Left renal cortex interstitium (tissue), 4 donors: ENCODE measurements at regions not wholly inside any gene's neighbourhood (a gene's known extent, or its start where the extent isn't known, plus 50 kb on each side); places are given as distances from the start of the nearest gene placed in this dataset.
A peak's percentile ranks its signal among the peaks of the same experiment; 100 is the strongest.
"Not testable (repeated sequence)": the region's sequence is repeated elsewhere in the genome, so short reads cannot be mapped to it uniquely, and the experiment has no call there.

Experiments
- DNase-seq, 4 donors: peaks; one replicate each; pipeline ENCODE4 v3.0.0-alpha.2; 2013; ENCODE audit warnings: low read depth in 4 of 4, low spot score in 2 of 4, missing footprints in 1 of 4

GRCh38 chr5:152185547-152186245, 219.4 kb downstream of the NMUR2 start:
- no peak for DNase-seq

- DNase-seq: no peak
Observed at GRCh38 chr5:152184266-152184665, 220.8 kb downstream of the NMUR2 start.

- DNase-seq: no peak
Observed at GRCh38 chr5:152181461-152181860, 223.6 kb downstream of the NMUR2 start.

GRCh38 chr5:152178350-152178699, 226.8 kb downstream of the NMUR2 start:
- DNase-seq: no peak

GRCh38 chr5:152177626-152178349, 227.3 kb downstream of the NMUR2 start:
- DNase-seq: no peak

GRCh38 chr5:152171888-152172287, 233.2 kb downstream of the NMUR2 start:
- DNase-seq: no peak

GRCh38 chr5:152170350-152170749, 234.7 kb downstream of the NMUR2 start:
- DNase-seq: peak in 1 of 4 donors; percentile 4

GRCh38 chr5:152164860-152165259, 240.2 kb upstream of the GLRA1 start:
- DNase-seq: no peak

- not testable (repeated sequence) for DNase-seq
Observed at GRCh38 chr5:152159894-152160293, 235.2 kb upstream of the GLRA1 start.

- not testable (repeated sequence) for DNase-seq
Observed at GRCh38 chr5:152154452-152154851, 229.8 kb upstream of the GLRA1 start.

GRCh38 chr5:152151940-152152339, 227.3 kb upstream of the GLRA1 start:
- DNase-seq: no peak

GRCh38 chr5:152151113-152151512, 226.5 kb upstream of the GLRA1 start:
- no peak for DNase-seq

- DNase-seq: no peak
Observed at GRCh38 chr5:152147286-152147685, 222.6 kb upstream of the GLRA1 start.

- DNase-seq: no peak
Observed at GRCh38 chr5:152146566-152146965, 221.9 kb upstream of the GLRA1 start.

GRCh38 chr5:152144556-152144955, 219.9 kb upstream of the GLRA1 start:
- DNase-seq: no peak

GRCh38 chr5:152144030-152144429, 219.4 kb upstream of the GLRA1 start:
- DNase-seq: no peak

- peak; percentile 3 to 27 (median 19) for DNase-seq
Observed at GRCh38 chr5:152142840-152143469, 218.3 kb upstream of the GLRA1 start.

- DNase-seq: no peak
Observed at GRCh38 chr5:152140347-152140746, 215.7 kb upstream of the GLRA1 start.

GRCh38 chr5:152137063-152137462, 212.4 kb upstream of the GLRA1 start:
- no peak for DNase-seq

- no peak for DNase-seq
Observed at GRCh38 chr5:152136321-152136720, 211.7 kb upstream of the GLRA1 start.

- no peak for DNase-seq
Observed at GRCh38 chr5:152135827-152136226, 211.2 kb upstream of the GLRA1 start.

- no peak for DNase-seq
Observed at GRCh38 chr5:152125661-152126205, 201.1 kb upstream of the GLRA1 start.
